HepG2 (cell line): ENCODE measurements at regions not wholly inside any gene's neighbourhood (a gene's known extent, or its start where the extent isn't known, plus 50 kb on each side); places are given as distances from the start of the nearest gene placed in this dataset.

Source experiments
- ATAC-seq: fragments of 200-7000 bp; cut with Tn5 transposase; 3 replicates; pipeline ENCODE4 v1.9.1; 2020; ENCODE audit warnings: mild to moderate bottlenecking, moderate library complexity
- BruUV-seq: library from RNA; stranded (reverse); fragments of 400-500 nt; replicated peaks from 2 replicates; lab custom pipeline; 2021; lab: Mats Ljungman, UMichigan
- CTCF ChIA-PET: fragments of 300-600 bp; formaldehyde crosslinking; extraction: SDS; loops from one replicate; lab custom pipeline; 2021; ENCODE audit warnings: low total read pairs, inconsistent platforms, low intra/inter-chr PET ratio; lab: Yijun Ruan, JAX
- POLR2A ChIA-PET: fragments of 350-600 bp; sonication (Branson Sonifier 250); formaldehyde crosslinking; loops from one replicate; lab custom pipeline; 2020; ENCODE audit warnings: antibody characterized with exemption, inconsistent platforms; lab: Yijun Ruan, JAX
- DNase-seq: peaks from one replicate; pipeline ENCODE4 v3.0.0-alpha.2; 2015; ENCODE audit warnings: low spot score
- FAIRE-seq: peaks from 3 replicates; lab custom pipeline; 2011; peaks lifted over from hg19 to GRCh38; lab: Jason Lieb, UNC
- H2AFZ ChIP-seq: one replicate; pipeline ENCODE4 v1.6.1; 2011; ENCODE audit warnings: low read length, inconsistent platforms
- H3K27ac ChIP-seq: fragments of 300-600 bp; 3 replicates; pipeline ENCODE4 v1.8.0; 2011; ENCODE audit warnings: mixed run types, mild to moderate bottlenecking, mixed read lengths, low read length, inconsistent platforms; ENCODE audit not compliant: insufficient read depth; ENCODE audit errors: extremely low read length
- H3K27me3 ChIP-seq, 2 experiments: fragments of 200-600 bp in 1 of 2; 2 replicates in 1 of 2; 3 replicates in 1 of 2; pipeline versions ENCODE4 v1.6.0 to v1.8.0; 2011; ENCODE audit warnings: low read length in 2 of 2, mild to moderate bottlenecking in 2 of 2, moderate library complexity in 2 of 2, inconsistent platforms in 1 of 2; ENCODE audit not compliant: insufficient read depth in 2 of 2, control insufficient read depth in 1 of 2
- H3K36me3 ChIP-seq, 2 experiments: fragments of 200-600 bp in 1 of 2; replicated peaks in 1 of 2; 2 replicates in 1 of 2; 3 replicates in 1 of 2; pipeline versions ENCODE4 v1.5.1 to v1.8.0; 2011; ENCODE audit warnings: low read length in 2 of 2, inconsistent platforms in 1 of 2; ENCODE audit not compliant: insufficient read depth in 2 of 2, control insufficient read depth in 1 of 2
- H3K4me1 ChIP-seq: 2 replicates; pipeline ENCODE4 v1.5.1; 2012; ENCODE audit warnings: low read length, inconsistent platforms; ENCODE audit not compliant: insufficient read depth
- H3K4me2 ChIP-seq: 2 replicates; pipeline ENCODE4 v1.6.0; 2011; ENCODE audit warnings: low read depth, low read length, inconsistent platforms
- H3K4me3 ChIP-seq, 3 experiments: fragments of 200-600 bp in 1 of 3; sonication (generic), shearing (Covaris generic) in 1 of 3; replicated peaks in 1 of 3; 2 replicates each; pipeline ENCODE4 v1.5.1; 2011 to 2016; ENCODE audit warnings: low read length in 3 of 3, inconsistent platforms in 2 of 3, low read depth in 2 of 3, mild to moderate bottlenecking in 2 of 3, control low read depth in 1 of 3, mixed read lengths in 1 of 3; ENCODE audit not compliant: insufficient read depth in 1 of 3
- H3K79me2 ChIP-seq: one replicate; pipeline ENCODE4 v1.6.1; 2011; ENCODE audit warnings: low read length, inconsistent platforms; ENCODE audit not compliant: insufficient read depth
- H3K9ac ChIP-seq: 2 replicates; pipeline ENCODE4 v1.6.0; 2011; ENCODE audit warnings: mild to moderate bottlenecking, low read depth, low read length, inconsistent platforms; ENCODE audit not compliant: insufficient read depth
- H3K9me3 ChIP-seq: 2 replicates; pipeline ENCODE4 v1.5.1; 2012; ENCODE audit warnings: mild to moderate bottlenecking, low read length
- H4K20me1 ChIP-seq: 2 replicates; pipeline ENCODE4 v1.6.0; 2011; ENCODE audit warnings: inconsistent platforms, mild to moderate bottlenecking, low read length, moderate library complexity; ENCODE audit not compliant: insufficient read depth
- DDIT3 ChIP-seq: sonication (generic); formaldehyde crosslinking; IDR thresholded peaks from 2 replicates; pipeline ENCODE4 v1.4.0; 2020; ENCODE audit warnings: mild to moderate bottlenecking, missing genetic modification reagents
- NFYB ChIP-seq: sonication (generic); formaldehyde crosslinking; IDR thresholded peaks from 2 replicates; pipeline ENCODE4 v1.4.0; 2020; ENCODE audit warnings: missing genetic modification reagents
- PCBP2 ChIP-seq: fragments of 200-400 bp; formaldehyde crosslinking; optimal IDR thresholded peaks from 2 replicates; pipeline ENCODE3; 2018; ENCODE audit warnings: low read length, low read depth; ENCODE audit not compliant: poor library complexity, severe bottlenecking
- POLR2A ChIP-seq, 2 experiments: IDR thresholded peaks; 2 replicates each; pipeline ENCODE4 v1.6.1; 2011; ENCODE audit warnings: low read depth in 2 of 2, low read length in 2 of 2, mild to moderate bottlenecking in 1 of 2, moderate library complexity in 1 of 2; ENCODE audit not compliant: insufficient read depth in 1 of 2
- PRMT3 ChIP-seq: sonication (generic); formaldehyde crosslinking; IDR thresholded peaks from 2 replicates; pipeline ENCODE4 v1.8.1; 2022; ENCODE audit warnings: low read depth, mild to moderate bottlenecking, moderate library complexity, missing genetic modification reagents, borderline replicate concordance
- SAFB2 ChIP-seq: sonication (generic); formaldehyde crosslinking; IDR thresholded peaks from 2 replicates; pipeline ENCODE4 v1.5.1; 2020; ENCODE audit warnings: missing genetic modification reagents, low read depth, mild to moderate bottlenecking, borderline replicate concordance
- TBP ChIP-seq: sonication (generic); formaldehyde crosslinking; IDR thresholded peaks from 2 replicates; pipeline ENCODE4 v1.5.0; 2020; ENCODE audit warnings: missing genetic modification reagents
- ZNF749 ChIP-seq: sonication (generic); formaldehyde crosslinking; IDR thresholded peaks from 2 replicates; pipeline ENCODE4 v1.8.0; 2022; ENCODE audit warnings: mild to moderate bottlenecking, missing genetic modification reagents, moderate library complexity, borderline replicate concordance
- WGBS: methylation state at CpG from one replicate; pipeline ENCODE4 v1.1.6; 2017; ENCODE audit warnings: low lambda C conversion rate; 5-methylcytosine and 5-hydroxymethylcytosine counted together
- in situ Hi-C: cut with HindIII; loops from 2 replicates; pipeline ENCODE4 v1.10.0; 2017; ENCODE audit warnings: low pct_unique_long_range_greater_than_20kb; ENCODE audit not compliant: extremely low pct_ligation_motif_present
- intact Hi-C: fragments of 100-400 bp; cut with micrococcal nuclease; formaldehyde crosslinking; loops from one replicate; pipeline ENCODE4 v1.10.0; 2022; ENCODE audit not compliant: unreplicated experiment
- TF ChIP-seq, protein P1 (sequence below): IDR thresholded peaks from 2 replicates; pipeline ENCODE4 v1.6.1; 2016

GRCh38 chr14:53378142-53378541 lies 225.0 kb upstream of the DDHD1 start:
- Histone ChIP-seq H3K79me2 (no peaks in the 10 kb centered on the region), H3K4me3 (no peak overlapping the region), H3K27me3 (no peaks in the 10 kb centered on the region; a peak in 2 of 5 replicates), H3K36me3 (no peaks in the 10 kb centered on the region), H3K4me1 (no peaks in the 10 kb centered on the region), H3K9ac (no peak overlapping the region), H3K4me2 (no peak overlapping the region), H4K20me1 (no peaks in the 10 kb centered on the region), H3K27ac (no peak overlapping the region), H2AFZ (no peak overlapping the region), H3K9me3 (no peaks in the 10 kb centered on the region)
- FAIRE-seq (no peak), ATAC-seq (no peak), DNase-seq (no peak)
- WGBS: 2% methylated on average over 4 of the region's 4 CpGs
- TF ChIP-seq NFYB (no peak), PRMT3 (CRISPR knock-in tag) (no peak), ZNF749 (CRISPR knock-in tag) (no peak), POLR2A (IDR thresholded peaks at IDR 0.05; ENCODE audit: insufficient read depth in 1 of 2, low read depth in 2 of 2, low read length in 2 of 2) (no peak), TBP (no peak), DDIT3 (no peak), PCBP2 (no peak)
- TF ChIP-seq, protein P1, sequence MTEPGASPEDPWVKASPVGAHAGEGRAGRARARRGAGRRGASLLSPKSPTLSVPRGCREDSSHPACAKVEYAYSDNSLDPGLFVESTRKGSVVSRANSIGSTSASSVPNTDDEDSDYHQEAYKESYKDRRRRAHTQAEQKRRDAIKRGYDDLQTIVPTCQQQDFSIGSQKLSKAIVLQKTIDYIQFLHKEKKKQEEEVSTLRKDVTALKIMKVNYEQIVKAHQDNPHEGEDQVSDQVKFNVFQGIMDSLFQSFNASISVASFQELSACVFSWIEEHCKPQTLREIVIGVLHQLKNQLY (CRISPR knock-in tag): no peak
- no TSS peak for BruUV-seq
- ChIA-PET CTCF (no interaction called here), POLR2A (no interaction called here)
- in situ Hi-C loops: no loop called here
- intact Hi-C loops: no loop called here

DNA sequence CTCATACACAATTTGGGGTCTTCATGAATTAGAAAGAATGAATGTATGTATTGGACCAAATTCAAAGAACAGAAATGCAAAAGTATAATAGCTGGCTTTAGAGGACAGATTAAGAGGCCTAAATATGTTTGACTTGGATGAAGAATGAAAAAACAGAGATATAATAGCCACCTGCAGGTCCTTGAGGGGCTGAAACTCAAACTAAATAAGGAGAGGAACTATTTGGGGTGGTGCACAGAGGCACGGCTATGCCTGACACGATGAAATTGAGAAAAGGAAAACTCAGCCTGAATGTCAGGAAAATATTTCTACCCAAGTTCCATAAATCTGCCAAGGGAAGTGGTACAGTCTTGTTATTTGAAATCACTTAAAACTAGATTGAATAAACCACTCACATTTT lies 222.9 kb upstream of the DDHD1 start:
- FAIRE-seq (no peak), DNase-seq (no peak), ATAC-seq (no peak)
- WGBS: 2% methylated on average over 2 of the region's 2 CpGs
- BruUV-seq: no TSS peak
- no peak overlapping the region for H3K27ac ChIP-seq
- intact Hi-C loops (no loop called here), in situ Hi-C loops (no loop called here)
- H3K27me3 ChIP-seq: no peaks in the 10 kb centered on the region; a peak in 1 of 5 replicates
- no peak overlapping the region for H2AFZ ChIP-seq
- ChIA-PET POLR2A (no interaction called here), CTCF (no interaction called here)
- no peak overlapping the region for H3K4me3 ChIP-seq
- H3K36me3 ChIP-seq: no peaks in the 10 kb centered on the region
- no peaks in the 10 kb centered on the region for H3K9me3 ChIP-seq
- no peak for TF ChIP-seq SAFB2 (CRISPR knock-in tag)
- no peaks in the 10 kb centered on the region for H4K20me1 ChIP-seq
- H3K4me1 ChIP-seq: no peaks in the 10 kb centered on the region
- no peaks in the 10 kb centered on the region for H3K79me2 ChIP-seq
- H3K9ac ChIP-seq: no peak overlapping the region
- no peak overlapping the region for H3K4me2 ChIP-seq
